Body of pancreas (tissue), 4 donors: ENCODE measurements at regions not wholly inside any gene's neighbourhood (a gene's known extent, or its start where the extent isn't known, plus 50 kb on each side); places are given as distances from the start of the nearest gene placed in this dataset.
A peak's percentile ranks its signal among the peaks of the same experiment; 100 is the strongest.

Experiments
- ATAC-seq: fragments of 150-250 bp; one replicate; pipeline ENCODE4 v1.9.1; 2016
- DNase-seq, 4 donors: peaks; one replicate each; pipeline ENCODE4 v3.0.0-alpha.2; 2019
- H3K27ac ChIP-seq, 4 donors: fragments of 200-600 bp; sonication (generic); 1 replicate in 3 of 4; 2 replicates in 1 of 4; pipeline versions ENCODE4 v1.5.1 to v1.6.1; 2016 to 2019; ENCODE audit warnings: mild to moderate bottlenecking in 1 of 4, mixed read lengths in 1 of 4, moderate library complexity in 1 of 4
- H3K27me3 ChIP-seq, 2 donors: fragments of 200-600 bp; sonication (generic); one replicate each; pipeline ENCODE4 v1.6.0; 2016; ENCODE audit warnings: mild to moderate bottlenecking in 1 of 2
- H3K36me3 ChIP-seq, 2 donors: fragments of 200-600 bp; sonication (generic); replicated peaks in 1 of 2; 2 replicates each; pipeline ENCODE4 v1.5.1; 2016; ENCODE audit warnings: low read depth in 2 of 2; ENCODE audit not compliant: insufficient read depth in 1 of 2
- H3K4me1 ChIP-seq: fragments of 200-600 bp; sonication (generic); one replicate; pipeline ENCODE4 v1.6.0; 2016
- H3K4me3 ChIP-seq, 2 donors: fragments of 200-600 bp; sonication (generic); 1 replicate in 1 of 2; 2 replicates in 1 of 2; pipeline ENCODE4 v1.5.1; 2016 to 2019
- H3K9me3 ChIP-seq, 3 donors: fragments of 200-600 bp; sonication (generic); 1 replicate in 2 of 3; 2 replicates in 1 of 3; pipeline ENCODE4 v1.5.1; 2016
- CTCF ChIP-seq, 7 experiments: fragments of 450-650 bp in 4 of 7; fragments of 200-600 bp in 3 of 7; sonication (generic) in 3 of 7; IDR thresholded peaks; one replicate each; pipeline ENCODE4 v1.5.1; 2016 to 2019; ENCODE audit warnings: antibody characterized with exemption in 7 of 7
- POLR2A ChIP-seq, 3 donors: fragments of 450-650 bp; IDR thresholded peaks; one replicate each; pipeline ENCODE4 v1.6.1; 2016; ENCODE audit warnings: antibody characterized with exemption in 3 of 3, mild to moderate bottlenecking in 2 of 3
- WGBS, 2 donors: methylation state at CpG; one replicate each; pipeline ENCODE4 v1.1.5; 2017; 5-methylcytosine and 5-hydroxymethylcytosine counted together
- intact Hi-C: fragments of 100-400 bp; cut with DNase I; formaldehyde crosslinking; loops from one replicate; pipeline ENCODE4 v1.15.1; 2023

DNA sequence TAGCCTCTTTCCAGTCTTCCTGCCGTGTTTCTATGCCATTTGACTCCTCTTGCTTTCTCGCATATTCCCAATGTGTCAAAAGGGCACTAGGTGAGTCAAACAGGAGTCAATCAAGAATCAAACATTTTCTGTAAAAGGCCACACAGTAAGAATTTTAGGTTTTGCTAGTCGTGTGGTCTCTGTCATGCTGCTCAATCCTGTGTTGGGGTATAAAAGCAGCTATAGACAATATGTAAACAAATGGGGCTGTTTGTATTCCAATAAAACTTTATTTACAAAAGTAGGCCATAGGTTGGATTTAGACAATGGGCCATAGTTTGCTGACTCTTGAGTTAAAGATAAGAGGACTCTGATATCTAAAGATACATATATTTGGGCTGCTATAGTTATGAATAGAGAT, 235.4 kb upstream of the BTBD3 start:
- no peaks in the 10 kb centered on the region for H3K9me3 ChIP-seq
- H3K36me3 ChIP-seq, result no peaks in the 10 kb centered on the region
- no peak for DNase-seq
- no peak overlapping the region for H3K4me3 ChIP-seq
- H3K4me1 ChIP-seq, result peaks cover 8% of the 10 kb centered on the region
- WGBS, 2 donors, result 58 to 66% methylated on average over 3 of the region's 3 CpGs
- ATAC-seq, result no peak
- H3K27me3 ChIP-seq, result no peaks in the 10 kb centered on the region
- intact Hi-C loops, result no loop called here
- TF ChIP-seq CTCF (IDR thresholded peaks at IDR 0.05), result no peak
- no peak overlapping the region for H3K27ac ChIP-seq

DNA sequence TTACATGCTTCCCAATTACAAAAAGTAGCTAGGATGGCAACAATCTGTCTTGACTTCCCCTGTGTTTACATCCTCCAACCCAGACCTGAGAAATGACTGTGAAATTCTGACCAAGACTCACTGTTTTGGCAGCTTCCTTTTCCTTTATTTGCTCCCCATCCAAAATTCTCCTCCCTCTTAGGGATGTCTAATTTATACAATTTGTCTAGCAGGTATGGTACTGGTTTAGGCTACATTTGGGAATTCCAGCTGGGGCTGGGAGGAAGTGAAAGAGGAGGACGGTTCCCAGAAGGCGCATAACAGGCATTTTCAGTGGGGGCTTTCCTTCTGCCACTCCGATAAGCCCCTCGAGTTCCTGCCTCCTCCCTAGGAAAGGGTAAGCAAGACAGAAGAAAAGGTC, 231.5 kb upstream of the BTBD3 start:
- intact Hi-C loops, result no loop called here
- DNase-seq (no peak), ATAC-seq (no peak)
- Histone ChIP-seq H3K4me3 (no peak overlapping the region), H3K27ac (no peak overlapping the region), H3K36me3 (no peaks in the 10 kb centered on the region), H3K27me3 (no peaks in the 10 kb centered on the region), H3K4me1 (peaks cover 19% of the 10 kb centered on the region), H3K9me3 (no peaks in the 10 kb centered on the region)
- TF ChIP-seq POLR2A (IDR thresholded peaks at IDR 0.05) (no peak), CTCF (IDR thresholded peaks at IDR 0.05) (no peak)
- 75% methylated on average over 4 of the region's 4 CpGs for WGBS, 2 donors

GRCh38 chr20:11686820-11687543, 230.7 kb upstream of the BTBD3 start:
- H3K9me3 ChIP-seq, result no peaks in the 10 kb centered on the region
- H3K4me1 ChIP-seq, result peaks cover 19% of the 10 kb centered on the region
- no peaks in the 10 kb centered on the region for H3K36me3 ChIP-seq
- DNase-seq (peak; percentile 58 to 74 (median 69)), ATAC-seq (peak; percentile 75)
- H3K27ac ChIP-seq, result peak overlapping the region; percentile 60 to 75 (median 70)
- intact Hi-C loops, result no loop called here
- H3K27me3 ChIP-seq, result no peaks in the 10 kb centered on the region
- no peak overlapping the region for H3K4me3 ChIP-seq
- WGBS, 2 donors, result 5 to 7% methylated on average over 24 to 42 of the region's 42 CpGs
- TF ChIP-seq POLR2A (IDR thresholded peaks at IDR 0.05) (no peak), CTCF (IDR thresholded peaks at IDR 0.05) (no peak)

DNA sequence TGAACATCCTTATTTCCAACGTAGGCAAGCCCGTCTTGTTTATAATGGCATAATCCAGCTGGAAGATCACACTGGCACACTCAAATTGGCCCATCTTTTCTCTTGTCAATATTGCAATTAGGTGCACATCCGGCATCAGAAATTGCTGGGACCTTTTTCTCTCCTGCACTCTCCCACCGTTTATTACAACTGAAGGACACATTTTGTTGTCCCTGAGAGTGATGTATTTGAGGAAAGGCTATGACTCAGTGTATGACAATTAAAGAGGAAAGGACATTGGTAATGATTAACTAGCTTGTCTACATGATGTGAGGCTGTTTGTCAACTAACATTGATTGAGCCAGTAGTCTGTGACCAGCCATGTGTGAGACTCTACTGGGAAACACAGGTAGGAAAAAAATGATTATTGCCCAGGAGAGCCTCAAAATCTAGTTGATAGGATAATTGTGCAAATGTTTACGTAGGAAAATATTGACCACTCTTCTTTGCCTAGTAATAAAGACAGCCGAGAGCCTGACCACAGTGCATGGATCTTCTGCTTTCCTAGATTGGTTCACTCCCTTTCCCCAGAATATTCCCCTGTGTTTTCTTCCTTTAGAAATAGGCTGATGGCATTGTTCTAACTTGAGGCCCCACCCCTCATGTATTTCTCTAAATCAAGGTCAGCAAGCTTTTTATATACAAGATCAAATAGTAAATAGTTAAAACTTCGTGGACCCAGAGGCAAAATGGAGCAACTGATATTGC, 230.0 kb upstream of the BTBD3 start:
- TF ChIP-seq CTCF (IDR thresholded peaks at IDR 0.05), result no peak
- peak in 1 of 3 donors; percentile 37 for TF ChIP-seq POLR2A (IDR thresholded peaks at IDR 0.05)
- Histone ChIP-seq H3K4me3 (no peak overlapping the region), H3K36me3 (no peaks in the 10 kb centered on the region), H3K4me1 (peaks cover 19% of the 10 kb centered on the region), H3K27me3 (no peaks in the 10 kb centered on the region), H3K9me3 (no peaks in the 10 kb centered on the region), H3K27ac (peak overlapping the region; percentile 60 to 75 (median 70))
- intact Hi-C loops, result no loop called here
- DNase-seq (peak in 3 of 4 donors; percentile 28 to 36 (median 30)), ATAC-seq (peak; percentile 94)
- 14 to 16% methylated on average over 7 of the region's 7 CpGs for WGBS, 2 donors
